Erythroblast (primary cell): ENCODE measurements at regions not wholly inside any gene's neighbourhood (a gene's known extent, or its start where the extent isn't known, plus 50 kb on each side); places are given as distances from the start of the nearest gene placed in this dataset.

Source experiments
- GATA1 ChIP-seq: IDR thresholded peaks from 2 replicates; pipeline ENCODE4 v1.6.1; 2011; ENCODE audit warnings: low read depth, mild to moderate bottlenecking, control low read depth, low read length, moderate library complexity
- POLR2A ChIP-seq: IDR thresholded peaks from 2 replicates; pipeline ENCODE4 v1.6.1; 2011; ENCODE audit warnings: mild to moderate bottlenecking, low read length

DNA sequence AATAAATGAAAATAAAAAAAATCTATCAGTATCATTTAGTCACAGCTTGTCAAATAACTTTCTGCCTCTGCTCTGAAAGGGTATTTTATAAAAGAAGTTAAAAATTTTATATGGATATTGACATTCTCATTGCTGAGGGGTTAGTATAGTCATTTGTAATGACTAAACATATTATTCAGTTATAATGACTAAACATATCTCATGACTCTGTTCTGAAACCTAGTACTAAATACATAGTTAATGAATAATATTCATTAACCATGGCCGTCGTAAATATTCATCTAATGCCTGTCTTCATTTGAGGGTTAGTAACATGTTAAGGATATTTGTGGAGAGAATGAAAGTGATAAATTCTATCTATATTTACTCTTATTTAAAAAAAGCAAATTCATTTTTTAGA, 69.1 kb upstream of the MAP4K3 start:
- TF ChIP-seq POLR2A (no peak), GATA1 (no peak)
